ENCODE measurements at regions not wholly inside any gene's neighbourhood (a gene's known extent, or its start where the extent isn't known, plus 50 kb on each side); places are given as distances from the start of the nearest gene placed in this dataset.

DNA sequence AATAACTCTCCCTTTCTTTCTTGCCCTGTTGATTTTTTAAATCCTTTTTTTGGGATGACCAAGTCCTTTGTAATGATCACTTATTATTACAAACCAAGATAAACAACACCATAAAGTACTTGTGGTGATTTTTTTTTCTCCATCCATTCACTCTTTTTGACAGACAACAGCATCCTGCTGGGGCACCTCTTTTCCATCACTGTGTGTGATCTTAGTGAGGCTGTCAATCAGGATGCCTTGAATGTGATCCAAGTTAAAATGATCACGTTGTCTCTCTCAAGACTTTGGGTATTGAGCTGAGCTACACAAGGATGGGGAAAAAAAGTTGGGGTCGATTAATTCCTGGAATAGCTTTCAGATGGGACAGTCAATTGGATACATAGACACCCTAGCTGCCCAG, 73.6 kb upstream of the PPP2R2B start:
- no peak for TF ChIP-seq POU2F2 (IDR thresholded peaks at IDR 0.05; ENCODE audit: low read depth, low read length)
- TF ChIP-seq POLR2A (IDR thresholded peaks at IDR 0.05; ENCODE audit: low read depth, low read length): no peak
- no peak for TF ChIP-seq TAF1 (IDR thresholded peaks at IDR 0.05; ENCODE audit: low read depth, low read length)
- no peak for TF ChIP-seq SPI1 (IDR thresholded peaks at IDR 0.05; ENCODE audit: low read depth, low read length)
- no peak for TF ChIP-seq POLR2AphosphoS5 (IDR thresholded peaks at IDR 0.05; ENCODE audit: low read depth, low read length)
- TF ChIP-seq PAX5 (IDR thresholded peaks at IDR 0.05; ENCODE audit: insufficient read depth, low read length, severe bottlenecking): no peak

All from GM12891 (cell line).